ENCODE measurements at regions not wholly inside any gene's neighbourhood (a gene's known extent, or its start where the extent isn't known, plus 50 kb on each side); places are given as distances from the start of the nearest gene placed in this dataset.
A peak's percentile ranks its signal among the peaks of the same experiment; 100 is the strongest.
"Not testable (repeated sequence)": the region's sequence is repeated elsewhere in the genome, so short reads cannot be mapped to it uniquely, and the experiment has no call there.

DNA sequence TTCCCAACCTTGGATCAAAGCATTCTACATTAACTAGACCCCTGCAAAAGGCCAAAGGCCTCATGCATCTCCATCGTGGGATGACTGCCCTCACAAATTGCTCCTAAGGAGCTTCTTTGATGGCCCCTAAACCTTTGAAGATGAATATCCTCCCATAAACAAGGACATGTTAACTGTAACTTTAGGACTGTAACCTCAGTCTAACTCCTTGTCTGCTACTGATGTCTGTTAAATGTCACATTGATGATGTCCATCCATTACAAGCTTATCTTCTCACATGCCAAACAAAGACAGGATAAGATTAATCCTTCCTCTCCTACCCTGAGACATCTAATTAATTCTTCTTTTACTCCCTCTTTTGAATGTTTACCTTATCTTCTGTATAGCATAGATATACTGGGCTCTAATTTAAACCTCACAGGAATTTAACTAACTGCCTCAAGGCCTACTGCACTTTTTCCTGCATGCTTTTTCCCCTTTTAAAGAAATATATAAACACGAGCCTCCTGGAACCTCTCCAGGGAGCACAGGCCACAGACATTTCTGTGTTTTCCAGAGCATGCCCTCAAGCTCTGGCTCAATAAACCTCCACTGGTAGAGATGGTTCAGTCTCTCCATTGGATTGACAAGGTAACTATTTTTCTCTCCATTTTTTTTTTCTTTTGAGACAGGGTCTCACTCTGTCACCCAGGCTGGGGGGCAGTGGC, 90.6 kb upstream of the SLC25A48 start:
- TF ChIP-seq CTCF (conservative IDR thresholded peaks at IDR 0.05) (no peak), ZFX (IDR thresholded peaks at IDR 0.05) (no peak)
- H3K27ac ChIP-seq, result no peak overlapping the region

DNA sequence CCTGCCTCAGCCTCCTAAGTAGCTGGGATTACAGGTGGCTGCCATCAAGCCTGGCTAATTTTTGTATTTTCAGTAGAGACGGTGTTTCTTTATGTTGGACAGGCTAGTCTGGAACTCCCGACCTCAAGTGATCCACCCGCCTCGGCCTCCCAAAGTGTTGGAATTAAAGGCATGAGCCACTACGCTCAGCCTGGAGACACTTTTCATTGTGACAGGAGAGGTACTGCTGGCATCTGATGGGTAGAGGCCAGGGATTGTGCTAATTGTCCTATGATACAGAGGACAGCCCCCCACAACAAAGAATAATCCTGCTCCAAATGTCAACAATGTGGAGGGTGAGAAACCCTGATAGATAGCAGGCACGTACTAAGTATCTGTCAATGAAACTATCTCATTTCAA, 91.3 kb upstream of the SLC25A48 start:
- H3K27ac ChIP-seq, result no peak overlapping the region
- TF ChIP-seq ZFX (IDR thresholded peaks at IDR 0.05) (no peak), CTCF (conservative IDR thresholded peaks at IDR 0.05) (no peak)

GRCh38 chr5:135742240-135742639, 92.2 kb upstream of the SLC25A48 start:
- not testable (repeated sequence) for H3K27ac ChIP-seq

- TF ChIP-seq ZFX (IDR thresholded peaks at IDR 0.05) (no peak), CTCF (conservative IDR thresholded peaks at IDR 0.05) (peak; percentile 16; the same call in 1 of the 2 replicates)
- H3K27ac ChIP-seq, result no peak overlapping the region
Observed at GRCh38 chr5:135741040-135741439, 93.4 kb upstream of the SLC25A48 start.

GRCh38 chr5:135740475-135740874, 94.0 kb upstream of the SLC25A48 start:
- TF ChIP-seq CTCF (conservative IDR thresholded peaks at IDR 0.05), result no peak
- no peak for TF ChIP-seq ZFX (IDR thresholded peaks at IDR 0.05)
- no peak overlapping the region for H3K27ac ChIP-seq

DNA sequence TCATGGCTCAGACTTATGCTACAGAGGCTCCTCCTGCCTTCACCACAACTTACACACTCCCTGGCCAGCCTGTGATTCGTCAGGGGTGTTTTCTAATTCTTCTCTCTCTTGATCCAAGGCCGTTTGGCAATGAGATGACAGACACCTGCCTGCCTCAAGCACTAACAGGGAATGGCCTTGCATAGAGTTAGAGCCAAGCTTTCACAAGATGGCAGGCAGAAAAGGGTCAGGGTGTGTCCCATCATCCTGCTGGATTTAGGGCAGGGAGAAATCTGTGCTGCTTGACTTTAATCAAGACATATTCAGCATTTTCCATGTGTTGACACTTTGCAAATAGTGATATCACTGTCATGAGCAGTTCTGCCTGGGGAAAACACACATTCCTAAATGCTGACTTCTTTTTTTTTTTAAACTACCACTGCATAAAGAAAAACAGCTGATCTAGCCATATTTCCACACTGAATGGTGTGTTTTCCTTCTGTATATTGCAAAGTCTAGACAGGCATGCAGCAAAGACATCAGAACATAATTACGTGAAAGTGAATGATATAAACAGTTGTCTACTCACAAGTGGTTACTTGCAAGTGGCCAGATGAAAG, 95.0 kb upstream of the SLC25A48 start:
- H3K27ac ChIP-seq, result no peak overlapping the region
- no peak for TF ChIP-seq ZFX (IDR thresholded peaks at IDR 0.05)
- TF ChIP-seq CTCF (conservative IDR thresholded peaks at IDR 0.05), result no peak

DNA sequence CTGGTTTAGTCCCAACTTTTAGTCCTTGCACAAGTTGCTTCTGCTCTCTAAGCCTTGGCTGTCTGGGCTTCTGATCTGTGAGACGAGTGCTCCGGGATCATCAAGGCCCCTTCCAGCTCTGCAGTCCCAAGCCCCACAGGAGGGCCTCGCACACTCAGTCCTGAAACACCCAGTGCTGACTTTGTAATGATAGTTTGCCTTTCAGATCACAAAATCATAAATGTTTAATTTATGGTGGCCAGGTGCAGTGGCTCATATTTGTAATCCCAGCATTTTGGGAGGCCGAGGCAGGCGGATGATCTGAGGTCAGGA, 95.9 kb upstream of the SLC25A48 start:
- H3K27ac ChIP-seq, result no peak overlapping the region
- TF ChIP-seq ZFX (IDR thresholded peaks at IDR 0.05) (no peak), CTCF (conservative IDR thresholded peaks at IDR 0.05) (no peak)
